HG02571 (cell line): ENCODE measurements at regions not wholly inside any gene's neighbourhood (a gene's known extent, or its start where the extent isn't known, plus 50 kb on each side); places are given as distances from the start of the nearest gene placed in this dataset.
"Not testable (repeated sequence)": the region's sequence is repeated elsewhere in the genome, so short reads cannot be mapped to it uniquely, and the experiment has no call there.

Source experiments
- ATAC-seq: cut with Tn5 transposase; IDR thresholded peaks from one replicate; pipeline ENCODE4 v1.9.1; 2021; ENCODE audit warnings: mild to moderate bottlenecking, moderate library complexity; ENCODE audit not compliant: unreplicated experiment

- ATAC-seq: peak; percentile 73
These were observed 311.2 kb upstream of the SEMA6A start for GRCh38 chr5:116885825-116886224.

DNA sequence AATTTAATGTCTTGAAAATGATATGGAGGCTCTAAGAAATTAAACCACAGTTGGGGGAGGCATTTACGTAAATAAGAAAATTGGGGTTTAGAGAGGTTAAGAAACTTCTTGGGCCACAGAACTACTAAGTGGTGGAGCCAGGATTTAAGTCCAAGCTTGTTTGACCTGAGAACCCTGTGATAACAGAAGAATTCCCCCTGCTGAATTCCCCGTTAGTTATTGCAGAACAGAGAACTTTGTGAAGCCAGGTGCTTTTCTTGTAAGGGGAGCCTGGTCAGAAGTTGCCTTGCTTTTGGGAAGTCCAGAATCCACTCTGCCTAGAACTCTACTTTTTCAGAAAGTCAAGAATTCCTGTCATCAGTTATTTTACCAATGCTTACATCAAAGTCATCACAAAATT, 309.3 kb upstream of the SEMA6A start:
- ATAC-seq: peak; percentile 49

GRCh38 chr5:116881921-116882531, 307.4 kb upstream of the SEMA6A start:
- no peak for ATAC-seq

DNA sequence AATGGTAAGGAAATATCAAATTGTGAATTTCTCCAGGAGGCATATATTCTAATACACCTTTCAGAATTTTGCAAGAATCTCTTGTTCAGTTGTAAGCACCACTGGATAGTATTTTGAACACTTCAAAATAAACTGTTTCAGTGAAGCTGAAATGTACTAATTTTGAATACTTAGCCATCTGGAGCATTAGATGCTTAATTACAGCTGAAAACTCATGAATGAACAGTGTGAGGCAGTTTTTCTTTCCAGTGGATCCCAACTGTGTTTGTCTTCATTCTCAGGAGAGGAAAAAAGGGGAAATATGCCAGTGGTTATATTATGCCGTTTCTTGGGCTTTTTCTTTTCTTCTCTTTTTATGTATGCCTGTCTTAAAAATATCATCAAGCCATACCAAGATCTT, 306.0 kb upstream of the SEMA6A start:
- ATAC-seq: no peak

- no peak for ATAC-seq
These were observed 305.5 kb upstream of the SEMA6A start for GRCh38 chr5:116880150-116880549.

DNA sequence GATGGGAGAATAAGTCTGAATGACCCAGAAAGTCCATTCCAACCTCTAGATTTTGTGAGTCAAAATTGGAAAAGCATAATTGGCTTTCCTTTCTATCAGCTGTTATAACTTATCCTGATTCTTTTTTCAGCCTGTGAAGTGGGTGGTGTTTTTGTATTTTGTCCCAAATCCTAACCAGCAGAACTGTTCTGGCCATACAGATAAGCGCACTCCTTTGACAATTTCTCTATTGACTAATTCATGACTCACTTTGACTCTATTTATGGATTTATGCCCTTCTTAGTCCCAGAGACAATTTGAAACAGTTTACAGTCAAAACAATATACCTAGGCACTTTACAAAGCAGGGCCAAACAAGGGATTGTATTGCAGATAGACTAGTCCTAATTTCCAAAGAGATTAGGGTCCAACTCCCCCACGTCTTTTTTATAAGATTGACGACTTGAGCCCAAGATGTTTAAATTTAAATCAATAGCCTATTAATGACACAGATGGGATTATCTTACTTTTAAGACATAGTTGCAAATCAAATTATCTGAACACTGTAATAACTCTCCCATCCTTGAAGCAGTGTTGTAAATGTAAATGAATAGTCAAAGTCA, 301.7 kb upstream of the SEMA6A start:
- ATAC-seq: no peak

DNA sequence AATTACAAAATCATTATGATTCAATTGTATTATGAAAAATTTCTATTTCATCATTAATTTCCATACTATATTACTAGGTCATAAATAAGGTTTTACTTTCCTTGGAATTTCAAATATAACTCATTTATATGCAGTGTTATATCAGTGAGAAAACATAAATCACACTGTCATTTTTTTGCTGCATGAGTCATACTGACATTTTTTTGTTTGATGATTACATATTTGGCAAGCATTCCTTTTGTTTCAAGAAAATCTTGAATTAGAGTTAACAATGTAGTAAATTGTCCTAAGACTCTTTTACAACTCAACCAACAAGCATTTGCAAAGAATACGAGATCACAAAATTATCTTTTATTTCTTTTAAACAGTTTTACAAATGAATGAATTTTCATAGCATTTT, 298.4 kb upstream of the SEMA6A start:
- ATAC-seq: no peak

DNA sequence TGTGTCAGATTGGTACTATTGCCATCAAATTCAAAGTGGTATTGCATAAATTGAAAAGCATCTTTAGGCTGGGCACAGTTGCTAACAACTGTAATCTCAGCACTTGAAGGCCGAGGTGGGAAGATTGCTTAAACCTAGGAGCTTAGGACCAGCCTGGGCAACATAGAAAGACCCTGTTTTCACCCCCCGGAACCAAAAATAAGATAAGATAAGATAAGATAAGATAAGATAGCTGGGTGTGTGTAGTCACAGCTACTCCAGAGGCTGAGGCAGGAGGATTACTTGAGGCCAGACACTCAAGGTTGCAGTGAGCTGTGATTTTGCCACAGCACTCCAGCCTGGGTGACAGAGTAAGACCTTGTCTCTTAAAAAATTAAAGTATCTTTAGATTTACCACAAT, 297.9 kb upstream of the SEMA6A start:
- ATAC-seq: no peak

- not testable (repeated sequence) for ATAC-seq
These were observed 293.2 kb upstream of the SEMA6A start for GRCh38 chr5:116867825-116868224.

DNA sequence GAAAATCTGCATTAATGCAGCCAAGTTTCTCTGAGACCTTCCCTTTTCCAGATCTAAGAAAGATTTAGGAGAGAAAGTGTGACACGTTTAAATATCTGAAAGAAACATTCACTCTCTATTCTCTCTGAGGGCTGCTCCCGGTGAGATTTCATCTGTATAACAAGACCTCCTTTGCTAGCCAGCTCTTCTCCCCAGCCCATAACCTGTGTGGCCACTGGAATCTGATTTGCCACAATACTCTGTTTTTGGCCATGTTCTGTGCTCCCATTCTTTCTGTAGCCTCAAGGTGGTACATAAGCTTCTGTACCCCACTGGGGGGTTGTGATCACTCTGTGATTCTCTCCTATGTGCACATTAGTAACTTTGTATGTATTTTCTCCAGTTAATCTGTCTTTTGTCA, 291.0 kb upstream of the SEMA6A start:
- no peak for ATAC-seq

DNA sequence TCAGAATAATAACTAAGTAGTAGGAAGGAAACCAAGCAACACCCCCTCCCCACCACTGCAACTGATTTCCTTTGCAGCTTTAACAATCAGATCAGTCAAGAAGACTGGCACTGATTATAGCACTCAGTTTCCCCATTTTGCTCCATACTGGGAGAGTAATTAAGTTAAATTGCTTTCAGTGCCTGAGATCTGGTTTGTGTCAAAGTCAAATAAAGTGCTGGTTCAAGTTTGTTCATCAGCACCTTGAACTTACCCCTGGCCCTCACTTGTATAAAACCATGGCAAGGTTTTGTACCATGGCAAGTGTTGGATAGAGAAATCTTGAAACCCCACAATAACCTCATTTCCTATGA, 290.2 kb upstream of the SEMA6A start:
- ATAC-seq: no peak

GRCh38 chr5:116864157-116864837, 289.7 kb upstream of the SEMA6A start:
- ATAC-seq: no peak

DNA sequence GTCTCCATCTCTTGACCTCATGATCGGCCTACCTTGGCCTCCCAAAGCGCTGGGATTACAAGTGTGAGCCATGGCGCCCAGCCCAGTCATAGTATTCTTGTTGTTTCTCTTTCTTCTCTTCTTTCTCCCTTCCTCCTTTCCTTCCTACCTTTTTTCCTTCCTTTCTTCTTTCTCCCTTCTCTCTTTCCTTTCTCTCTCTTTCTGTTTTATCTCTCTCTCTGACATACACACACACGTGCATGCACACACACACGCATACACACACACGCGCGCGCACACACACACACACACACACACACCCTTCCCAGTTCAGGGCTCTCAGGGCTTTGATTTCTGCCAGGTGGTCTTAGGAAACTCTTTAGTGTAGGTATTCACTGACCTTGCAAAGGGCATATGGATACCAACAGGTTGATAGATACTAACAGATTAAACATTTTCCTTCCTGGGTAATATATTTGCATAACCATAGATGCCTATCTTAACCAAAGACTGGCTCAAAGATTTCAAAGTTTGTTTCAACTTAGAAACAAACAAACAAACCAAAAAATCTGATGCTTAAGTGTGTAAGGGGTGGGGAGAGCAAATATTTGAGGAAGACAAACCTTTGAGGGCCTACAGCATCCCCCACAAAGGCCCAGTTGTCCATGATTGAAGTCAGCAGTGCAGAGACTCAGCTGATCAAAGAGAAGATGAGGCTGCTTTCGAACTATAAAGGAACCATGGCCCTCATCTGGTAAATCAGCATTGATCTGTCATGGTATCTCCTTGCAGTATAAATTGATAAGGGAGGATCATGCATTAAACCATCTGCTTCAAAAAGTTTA, 288.2 kb upstream of the SEMA6A start:
- no peak for ATAC-seq

DNA sequence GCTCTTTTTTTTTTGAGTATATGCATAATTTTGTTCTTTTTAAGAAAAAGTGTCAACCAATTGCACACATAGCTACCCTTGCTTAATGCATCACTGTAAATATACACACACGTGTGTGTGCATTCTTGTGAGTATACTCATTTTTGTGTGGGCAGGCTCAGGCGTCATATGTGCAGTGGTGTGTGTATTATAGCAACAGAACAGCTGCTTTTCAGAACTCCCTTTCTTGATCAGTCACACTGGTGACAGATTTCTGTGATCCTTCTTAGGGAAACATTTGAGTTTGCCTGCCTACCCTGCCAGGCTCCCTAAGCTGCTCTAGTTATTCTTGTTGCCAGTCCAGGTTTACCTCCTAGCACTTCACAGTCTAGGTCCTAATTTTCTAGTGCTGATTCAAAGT, 287.0 kb upstream of the SEMA6A start:
- no peak for ATAC-seq

- no peak for ATAC-seq
These were observed 286.5 kb upstream of the SEMA6A start for GRCh38 chr5:116861097-116861496.

DNA sequence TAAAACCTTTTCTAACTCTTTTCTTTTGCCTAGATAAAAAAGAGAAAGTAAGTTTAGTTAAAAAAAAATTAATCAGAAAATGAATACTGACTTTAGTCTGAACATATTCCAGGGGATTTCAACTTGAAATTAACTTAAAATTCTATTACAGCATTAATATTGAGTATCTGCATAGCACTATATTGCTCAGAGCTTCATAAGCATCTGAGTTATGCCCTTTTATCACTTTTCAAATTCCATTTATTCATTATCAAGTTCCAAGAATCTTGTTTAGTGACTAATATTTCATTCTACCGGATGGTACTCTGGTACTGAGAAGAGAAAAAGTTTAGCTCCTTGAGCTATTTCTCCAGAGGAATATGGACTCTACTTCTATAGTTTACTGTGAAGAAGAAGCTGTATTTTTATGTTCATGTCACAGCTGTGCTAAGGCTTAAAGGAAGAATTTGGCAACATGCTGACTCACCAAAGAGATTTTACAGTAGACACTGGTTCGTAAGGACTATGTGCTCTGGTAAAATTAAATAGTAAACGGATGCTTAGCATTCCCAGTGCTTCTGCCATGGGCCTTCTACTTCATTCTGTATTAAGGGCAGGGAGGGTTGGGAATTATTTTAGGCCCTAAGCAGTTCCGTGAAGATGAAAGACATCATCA, 285.2 kb upstream of the SEMA6A start:
- no peak for ATAC-seq

DNA sequence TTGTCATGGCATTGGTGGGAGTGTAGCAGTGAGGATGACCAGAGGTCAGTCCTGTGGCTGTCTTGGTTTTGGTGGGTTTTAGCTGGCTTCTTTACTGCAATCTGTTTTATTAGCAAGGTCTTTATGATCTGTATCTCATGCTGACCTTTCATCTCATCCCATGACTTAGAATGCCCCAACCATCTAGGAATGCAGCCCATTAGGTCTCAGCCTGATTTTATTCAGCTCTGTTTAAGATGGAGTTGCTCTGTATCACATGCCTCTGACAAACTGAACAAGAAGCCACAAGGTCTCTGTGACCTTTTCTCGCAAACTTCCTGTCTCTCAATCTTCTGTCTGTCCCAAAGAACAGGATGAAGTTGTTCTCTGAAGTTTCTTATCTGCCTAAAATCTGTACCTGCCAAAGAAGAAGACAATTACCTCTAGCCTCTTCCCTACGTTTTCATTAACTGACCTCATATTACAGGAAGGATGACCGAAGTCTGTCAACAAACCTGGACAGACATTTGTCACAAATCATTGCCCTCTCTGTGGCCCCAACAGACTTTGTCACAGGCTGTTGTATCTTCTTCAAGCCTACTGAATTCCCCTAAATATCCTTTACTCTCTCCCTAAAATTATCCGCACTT, 284.2 kb upstream of the SEMA6A start:
- no peak for ATAC-seq

DNA sequence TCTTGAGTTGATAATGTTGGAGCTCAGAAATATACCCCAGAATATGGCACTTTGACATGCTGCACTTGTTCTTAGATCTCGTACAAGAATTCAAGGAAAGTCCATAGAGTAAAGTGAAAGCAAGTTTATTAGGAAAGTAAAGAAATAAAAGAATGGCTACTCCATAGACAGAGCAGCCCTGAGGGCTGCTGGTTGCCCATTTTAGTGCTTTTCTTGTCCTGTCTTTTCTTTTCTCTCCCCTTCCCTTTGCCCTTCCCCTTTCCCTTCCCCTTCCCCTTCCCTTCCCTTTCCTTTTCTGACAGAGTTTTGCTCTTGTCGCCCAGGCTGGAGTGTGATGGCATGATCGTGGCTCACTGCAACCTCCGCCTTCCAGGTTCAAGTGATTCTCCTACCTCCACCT, 283.4 kb upstream of the SEMA6A start:
- ATAC-seq: not testable (repeated sequence)

- ATAC-seq: no peak
These were observed 281.6 kb upstream of the SEMA6A start for GRCh38 chr5:116856271-116856670.

DNA sequence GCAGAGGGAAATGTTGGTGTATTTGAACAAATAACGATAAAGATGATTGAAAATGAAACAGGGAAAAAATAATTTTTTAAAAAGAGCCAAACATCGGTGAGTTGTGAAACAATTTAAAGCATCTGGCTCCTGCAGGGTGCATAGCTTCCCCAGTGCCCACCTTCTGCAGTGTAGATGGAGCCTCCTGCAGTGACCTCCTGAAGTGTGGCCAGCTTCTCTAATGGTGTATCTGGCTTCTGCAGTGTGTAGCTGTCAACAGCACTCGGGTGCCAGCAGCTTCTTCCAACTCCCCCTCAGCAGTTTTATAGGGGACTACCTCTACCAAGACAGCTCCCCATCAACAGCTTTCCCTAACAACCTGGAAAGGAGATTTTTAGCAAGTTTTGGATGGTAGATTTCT, 279.4 kb upstream of the SEMA6A start:
- no peak for ATAC-seq
